HepG2 (cell line): ENCODE measurements at regions not wholly inside any gene's neighbourhood (a gene's known extent, or its start where the extent isn't known, plus 50 kb on each side); places are given as distances from the start of the nearest gene placed in this dataset.
A peak's percentile ranks its signal among the peaks of the same experiment; 100 is the strongest.

ENCODE experiments used
- ARID3A ChIP-seq: IDR thresholded peaks from 2 replicates; pipeline ENCODE4 v1.6.1; 2012; ENCODE audit warnings: low read depth, low read length, improper control_type of control experiment
- FOXO4 ChIP-seq: sonication (generic); formaldehyde crosslinking; conservative IDR thresholded peaks from 2 replicates; pipeline ENCODE4 v1.8.1; 2023; ENCODE audit warnings: missing genetic modification reagents
- GABPB1 ChIP-seq: IDR thresholded peaks from 2 replicates; pipeline ENCODE4 v1.6.1; 2016; ENCODE audit warnings: mild to moderate bottlenecking, missing genetic modification reagents, moderate library complexity, missing compliant biosample characterization
- GZF1 ChIP-seq: sonication (generic); formaldehyde crosslinking; IDR thresholded peaks from 2 replicates; pipeline ENCODE4 v1.5.1; 2020; ENCODE audit warnings: mild to moderate bottlenecking, missing genetic modification reagents
- HHEX ChIP-seq: IDR thresholded peaks from 2 replicates; pipeline ENCODE4 v1.6.1; 2016; ENCODE audit warnings: control low read depth
- HNF4A ChIP-seq: sonication (generic); formaldehyde crosslinking; IDR thresholded peaks from 2 replicates; pipeline ENCODE4 v1.4.0; 2020; ENCODE audit warnings: missing genetic modification reagents
- HNRNPL ChIP-seq: fragments of 200-400 bp; formaldehyde crosslinking; IDR thresholded peaks from 2 replicates; pipeline ENCODE4 v1.6.1; 2017; ENCODE audit warnings: mild to moderate bottlenecking, low read depth, low read length
- KDM3A ChIP-seq: IDR thresholded peaks from 2 replicates; pipeline ENCODE4 v1.6.1; 2018; ENCODE audit warnings: low read depth, missing compliant biosample characterization
- MIXL1 ChIP-seq: IDR thresholded peaks from 2 replicates; pipeline ENCODE4 v1.6.1; 2016
- NFAT5 ChIP-seq: sonication (generic); formaldehyde crosslinking; IDR thresholded peaks from 2 replicates; pipeline ENCODE4 v1.4.0; 2020; ENCODE audit warnings: missing genetic modification reagents
- RFX3 ChIP-seq: IDR thresholded peaks from 2 replicates; pipeline ENCODE4 v1.6.1; 2016; ENCODE audit warnings: missing biosample characterization, missing genetic modification reagents
- SALL1 ChIP-seq: sonication (generic); formaldehyde crosslinking; IDR thresholded peaks from 2 replicates; pipeline ENCODE4 v1.8.0; 2022; ENCODE audit warnings: mild to moderate bottlenecking, missing genetic modification reagents
- SOX5 ChIP-seq: IDR thresholded peaks from 2 replicates; pipeline ENCODE4 v1.6.1; 2016; ENCODE audit warnings: borderline replicate concordance
- TSC22D2 ChIP-seq: sonication (generic); formaldehyde crosslinking; IDR thresholded peaks from 2 replicates; pipeline ENCODE4 v1.5.1; 2020; ENCODE audit warnings: missing genetic modification reagents, mild to moderate bottlenecking, borderline replicate concordance
- ZFP36L2 ChIP-seq: sonication (generic); formaldehyde crosslinking; IDR thresholded peaks from 2 replicates; pipeline ENCODE4 v1.4.0; 2020; ENCODE audit warnings: missing genetic modification reagents
- ZIK1 ChIP-seq: sonication (generic); formaldehyde crosslinking; IDR thresholded peaks from 2 replicates; pipeline ENCODE4 v1.5.0; 2020; ENCODE audit warnings: mild to moderate bottlenecking, low read depth, missing genetic modification reagents, borderline replicate concordance
- ZNF251 ChIP-seq: sonication (generic); formaldehyde crosslinking; IDR thresholded peaks from 2 replicates; pipeline ENCODE4 v1.9.0; 2021; ENCODE audit warnings: mild to moderate bottlenecking, missing genetic modification reagents
- ZNF350 ChIP-seq: sonication (generic); formaldehyde crosslinking; IDR thresholded peaks from 2 replicates; pipeline ENCODE4 v1.4.0; 2020; ENCODE audit warnings: mild to moderate bottlenecking, low read depth, missing genetic modification reagents, borderline replicate concordance
- ZNF839 ChIP-seq: sonication (generic); formaldehyde crosslinking; IDR thresholded peaks from 2 replicates; pipeline ENCODE4 v1.4.0; 2020; ENCODE audit warnings: missing genetic modification reagents, mild to moderate bottlenecking, borderline replicate concordance
- ZSCAN29 ChIP-seq: sonication (generic); formaldehyde crosslinking; conservative IDR thresholded peaks from 2 replicates; pipeline ENCODE4 v1.4.0; 2020; ENCODE audit warnings: mild to moderate bottlenecking, missing genetic modification reagents

- TF ChIP-seq FOXO4 (CRISPR knock-in tag) (no peak), NFAT5 (CRISPR knock-in tag) (no peak), SALL1 (peak; percentile 14; the same call in 1 of the 2 replicates), RFX3 (CRISPR knock-in tag) (no peak), HNRNPL (no peak), ZNF839 (no peak), SOX5 (CRISPR knock-in tag) (peak; percentile 65; the same call in 1 of the 2 replicates), HNF4A (CRISPR knock-in tag) (peak; percentile 88), GABPB1 (no peak), HHEX (CRISPR knock-in tag) (peak; percentile 45; the same call in 1 of the 2 replicates), ARID3A (peak; percentile 62; the same call in 1 of the 2 replicates), KDM3A (no peak), TSC22D2 (CRISPR knock-in tag) (no peak), ZIK1 (no peak), ZSCAN29 (no peak), ZNF251 (CRISPR knock-in tag) (no peak), ZNF350 (CRISPR knock-in tag) (no peak), ZFP36L2 (CRISPR knock-in tag) (no peak), GZF1 (CRISPR knock-in tag) (no peak), MIXL1 (0 out of 2 replicates have a peak, but pooled peaks have one; percentile 36)
These were observed 81.9 kb upstream of the MAPRE2 start (continued) for GRCh38 chr18:34959211-34959829.
